Fibroblast of lung (primary cell): ENCODE measurements at regions not wholly inside any gene's neighbourhood (a gene's known extent, or its start where the extent isn't known, plus 50 kb on each side); places are given as distances from the start of the nearest gene placed in this dataset.
"Not testable (repeated sequence)": the region's sequence is repeated elsewhere in the genome, so short reads cannot be mapped to it uniquely, and the experiment has no call there.

Experiments used
- CTCF ChIP-seq, 2 donors: IDR thresholded peaks in 1 of 2; conservative IDR thresholded peaks in 1 of 2; 1 replicate in 1 of 2; 2 replicates in 1 of 2; pipeline ENCODE4 v1.5.1; 2011 to 2012; ENCODE audit warnings: low read length in 2 of 2, control low read depth in 1 of 2, inconsistent platforms in 1 of 2, low read depth in 1 of 2, mild to moderate bottlenecking in 1 of 2
- EZH2 ChIP-seq: IDR thresholded peaks from 2 replicates; pipeline ENCODE4 v1.5.1; 2012; ENCODE audit warnings: low read length, control low read depth, mild to moderate bottlenecking; ENCODE audit errors: missing control alignments

DNA sequence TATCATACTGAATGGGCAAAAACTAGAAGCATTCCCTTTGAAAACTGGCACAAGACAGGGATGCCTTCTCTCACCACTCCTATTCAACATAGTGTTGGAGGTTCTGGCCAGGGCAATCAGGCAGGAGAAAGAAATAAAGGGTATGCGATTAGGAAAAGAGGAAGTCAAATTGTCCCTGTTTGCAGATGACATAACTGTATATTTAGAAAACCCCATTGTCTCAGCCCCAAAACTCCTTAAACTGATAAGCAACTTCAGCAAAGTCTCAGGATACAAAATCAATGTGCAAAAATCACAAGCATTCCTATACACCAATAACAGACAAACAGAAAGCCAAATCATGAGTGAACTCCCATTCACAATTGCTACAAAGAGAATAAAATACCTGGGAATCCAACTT lies 52.5 kb upstream of the CCDC71L start:
- TF ChIP-seq CTCF (conservative IDR thresholded peaks at IDR 0.05 in 1 of 2, IDR thresholded peaks at IDR 0.05 in 1 of 2; ENCODE audit: low read depth in 1 of 2, low read length in 2 of 2); EZH2: not testable (repeated sequence)
